GM18951 (cell line): ENCODE measurements at regions not wholly inside any gene's neighbourhood (a gene's known extent, or its start where the extent isn't known, plus 50 kb on each side); places are given as distances from the start of the nearest gene placed in this dataset.

ENCODE experiments used
- POLR2A ChIP-seq: IDR thresholded peaks from 4 replicates; pipeline ENCODE4 v1.6.1; 2011; ENCODE audit warnings: mild to moderate bottlenecking; ENCODE audit not compliant: insufficient read length, insufficient read depth; ENCODE audit errors: extremely low read depth
- in situ Hi-C: fragments of 300-500 bp; cut with MboI; formaldehyde crosslinking; loops from one replicate; pipeline ENCODE4 v1.12.0; 2022; ENCODE audit warnings: low sequenced_read_pairs, mixed read lengths, inconsistent platforms; ENCODE audit not compliant: unreplicated experiment

DNA sequence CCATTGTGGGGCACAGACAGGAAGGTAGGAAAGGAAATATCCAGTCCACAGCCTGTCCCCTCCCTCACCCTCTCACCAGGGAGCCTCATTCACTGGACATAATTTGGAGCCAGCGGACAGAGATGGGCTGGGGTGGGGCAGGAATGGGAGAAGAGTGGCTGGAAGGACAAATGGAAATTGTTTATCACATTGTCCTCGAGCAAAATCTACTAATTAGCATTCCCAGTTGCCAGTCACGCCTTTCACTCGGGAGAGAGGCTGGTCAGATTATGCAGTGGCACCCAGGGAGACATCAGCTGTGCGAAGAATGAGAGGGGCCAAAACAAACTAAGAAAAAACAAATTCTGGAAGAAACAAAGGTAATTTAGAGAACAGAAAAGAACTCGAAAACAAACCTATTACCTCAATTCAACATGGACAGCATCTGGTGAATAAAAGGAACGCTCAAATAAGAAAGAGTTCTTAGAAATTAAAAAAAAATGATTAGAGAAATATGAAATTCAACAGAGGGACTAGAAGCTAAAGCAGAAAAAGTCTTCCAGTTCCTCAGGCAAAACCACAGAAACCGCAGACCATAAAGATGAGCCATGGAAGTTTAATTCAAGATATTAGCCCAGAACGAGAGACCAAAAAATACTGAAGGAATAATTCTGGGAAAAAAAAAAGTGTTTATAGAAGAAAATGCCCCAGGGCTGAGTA lies 108.5 kb upstream of the RALGAPA2 start:
- in situ Hi-C loops = loop anchor here (10.0 kb wide), 1 partner anchor 156 kb away; no protein-coding TSS in a partner anchor
- no peak for TF ChIP-seq POLR2A

DNA sequence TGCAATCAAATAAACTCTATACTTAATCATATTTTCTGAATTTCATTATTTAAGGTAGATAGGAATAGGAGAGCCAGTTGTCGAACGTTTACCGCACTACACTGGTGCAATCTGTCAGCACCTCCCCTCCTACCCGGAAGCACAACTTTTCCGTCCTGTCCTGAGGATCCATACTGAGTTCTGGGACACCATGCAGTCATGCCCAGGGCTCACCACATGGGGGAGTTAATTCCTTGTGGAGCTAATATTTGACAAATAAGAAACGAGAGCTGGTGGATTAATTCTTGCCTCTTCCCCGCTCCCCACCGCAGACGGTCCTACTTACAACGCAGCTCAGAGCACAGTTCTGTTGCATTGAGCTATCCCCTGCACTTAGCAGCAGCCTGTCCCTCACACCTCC lies 107.7 kb upstream of the RALGAPA2 start:
- in situ Hi-C loops = loop anchor here (10.0 kb wide), 1 partner anchor 155 kb away; no protein-coding TSS in a partner anchor
- no peak for TF ChIP-seq POLR2A

DNA sequence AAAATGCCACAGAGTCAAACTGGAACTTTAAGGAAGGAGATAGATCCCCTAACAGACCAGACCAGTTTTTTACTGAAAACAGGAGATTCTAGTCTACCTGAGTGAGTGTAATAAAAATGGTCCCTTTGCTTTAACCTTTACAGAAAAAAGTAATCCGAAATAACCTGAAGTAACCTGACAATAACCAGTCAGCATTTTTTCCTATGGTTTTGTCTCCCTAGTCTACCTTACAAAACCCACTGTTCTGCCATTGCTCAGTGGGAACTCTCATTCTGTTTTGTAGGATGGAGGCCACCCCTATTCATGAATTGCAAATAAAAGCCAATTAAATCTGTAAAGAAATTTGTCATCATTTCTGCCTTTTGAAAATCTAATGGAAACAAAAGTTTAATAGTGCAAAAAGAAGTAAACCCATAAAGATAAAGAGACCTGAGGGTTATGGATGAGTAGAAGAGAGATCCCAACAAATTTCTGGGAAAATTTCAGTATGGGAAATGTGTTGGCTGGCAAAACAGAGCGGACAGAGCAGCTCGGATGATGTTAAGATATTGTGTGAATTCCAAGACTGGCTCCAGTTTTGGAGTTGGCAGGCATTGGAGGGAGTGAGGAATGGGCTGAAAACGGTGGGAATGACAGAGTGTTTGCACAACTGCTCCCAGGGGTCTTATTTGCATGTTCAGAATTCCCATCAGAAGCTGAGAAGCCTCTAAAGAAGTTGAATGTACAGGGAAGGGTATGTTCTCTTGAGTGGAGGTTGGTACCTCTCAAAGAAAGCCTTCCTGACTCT lies 104.7 kb upstream of the RALGAPA2 start:
- in situ Hi-C loops = no loop called here
- TF ChIP-seq POLR2A = no peak

DNA sequence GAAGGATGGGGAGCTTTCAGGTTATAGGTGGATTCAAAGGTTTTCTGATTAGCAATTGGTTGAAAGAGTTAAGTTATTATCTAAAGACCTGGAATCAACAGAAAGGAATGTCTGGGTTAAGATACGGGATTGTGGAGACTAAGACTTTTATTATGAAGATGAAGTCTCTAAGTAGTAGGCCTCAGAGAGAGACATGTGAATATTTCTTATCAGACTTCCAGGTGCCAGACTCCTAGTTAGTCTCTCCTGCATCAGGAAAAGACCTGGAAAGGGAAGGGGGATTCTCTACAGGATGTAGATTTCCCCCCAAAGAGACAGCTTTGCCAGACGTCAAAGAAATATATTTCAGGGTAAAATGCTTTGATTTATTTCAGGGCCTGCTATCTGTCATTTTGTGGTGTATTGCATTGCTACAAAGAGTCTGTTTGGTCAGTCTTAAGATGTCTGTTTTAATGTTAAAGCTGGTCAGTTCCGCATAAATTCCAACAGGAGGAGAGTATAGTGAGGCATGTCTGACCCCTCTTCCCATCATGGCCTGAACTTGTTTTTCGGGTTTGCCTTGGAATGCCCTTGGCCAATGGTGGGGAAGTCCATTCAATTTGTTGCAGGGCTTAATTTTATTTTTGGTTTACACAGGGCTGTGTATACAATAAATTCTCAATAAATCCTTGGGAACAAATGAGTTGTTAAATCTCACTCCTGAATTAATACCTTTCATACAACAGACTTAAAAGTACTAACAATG lies 103.4 kb upstream of the RALGAPA2 start:
- no peak for TF ChIP-seq POLR2A
- in situ Hi-C loops = no loop called here

DNA sequence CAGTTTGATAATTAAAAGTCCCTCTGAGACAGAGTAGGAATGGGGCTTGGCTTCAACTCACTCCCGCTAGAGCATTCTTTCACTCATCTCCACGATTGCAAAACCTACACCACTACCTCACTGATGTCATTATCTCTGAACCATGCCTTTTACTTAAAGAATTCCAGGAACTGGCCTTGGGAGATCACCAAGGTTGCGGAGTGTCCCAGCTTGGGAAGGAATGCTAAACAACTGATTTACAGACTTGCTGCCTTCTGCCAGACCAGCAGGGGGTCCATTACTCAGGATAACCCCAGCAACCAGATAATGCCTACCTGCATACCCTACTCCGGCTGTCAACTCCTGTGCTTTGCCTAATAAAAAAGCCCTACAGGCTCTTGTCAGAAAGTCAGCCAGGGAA lies 102.2 kb upstream of the RALGAPA2 start:
- in situ Hi-C loops = no loop called here
- no peak for TF ChIP-seq POLR2A

DNA sequence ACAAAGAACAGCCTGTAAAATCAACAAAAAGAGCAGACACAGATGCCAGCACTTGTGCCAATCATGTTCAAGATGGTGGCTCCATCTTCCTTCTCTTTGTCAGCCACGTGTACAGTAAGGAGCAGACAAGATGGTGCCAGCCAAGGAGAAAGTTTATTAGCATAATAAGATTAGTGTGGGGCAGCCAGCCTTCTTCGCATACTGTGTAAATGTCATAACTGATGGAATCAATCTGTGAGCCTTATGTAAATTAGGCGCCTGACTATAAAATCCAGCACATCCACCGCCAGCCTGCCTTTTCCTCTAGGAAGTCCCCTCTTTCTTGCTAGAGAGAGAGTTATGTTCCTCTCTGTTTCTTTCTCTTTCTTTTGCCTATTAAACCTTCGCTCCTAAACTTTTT lies 99.7 kb upstream of the RALGAPA2 start:
- in situ Hi-C loops = no loop called here
- TF ChIP-seq POLR2A = no peak

DNA sequence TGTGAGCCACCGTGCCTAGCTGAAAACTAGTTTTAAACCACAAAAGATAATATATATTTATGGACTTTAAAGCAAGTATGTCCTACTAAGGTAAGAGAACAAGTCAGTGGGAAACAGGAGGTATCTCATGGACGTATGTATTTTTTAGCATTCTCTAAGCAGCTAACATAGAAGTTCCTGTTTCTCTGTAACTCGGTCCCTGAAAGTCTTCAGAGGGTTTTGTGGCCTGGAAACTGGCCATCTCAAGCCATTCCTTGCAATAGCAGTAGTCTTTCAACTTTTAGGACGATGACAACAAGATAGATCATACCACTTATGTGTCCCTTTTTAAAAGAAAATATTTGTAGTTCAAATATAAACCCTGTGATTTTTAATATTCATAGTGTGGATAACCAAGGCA lies 95.6 kb upstream of the RALGAPA2 start:
- TF ChIP-seq POLR2A = no peak
- in situ Hi-C loops = no loop called here

DNA sequence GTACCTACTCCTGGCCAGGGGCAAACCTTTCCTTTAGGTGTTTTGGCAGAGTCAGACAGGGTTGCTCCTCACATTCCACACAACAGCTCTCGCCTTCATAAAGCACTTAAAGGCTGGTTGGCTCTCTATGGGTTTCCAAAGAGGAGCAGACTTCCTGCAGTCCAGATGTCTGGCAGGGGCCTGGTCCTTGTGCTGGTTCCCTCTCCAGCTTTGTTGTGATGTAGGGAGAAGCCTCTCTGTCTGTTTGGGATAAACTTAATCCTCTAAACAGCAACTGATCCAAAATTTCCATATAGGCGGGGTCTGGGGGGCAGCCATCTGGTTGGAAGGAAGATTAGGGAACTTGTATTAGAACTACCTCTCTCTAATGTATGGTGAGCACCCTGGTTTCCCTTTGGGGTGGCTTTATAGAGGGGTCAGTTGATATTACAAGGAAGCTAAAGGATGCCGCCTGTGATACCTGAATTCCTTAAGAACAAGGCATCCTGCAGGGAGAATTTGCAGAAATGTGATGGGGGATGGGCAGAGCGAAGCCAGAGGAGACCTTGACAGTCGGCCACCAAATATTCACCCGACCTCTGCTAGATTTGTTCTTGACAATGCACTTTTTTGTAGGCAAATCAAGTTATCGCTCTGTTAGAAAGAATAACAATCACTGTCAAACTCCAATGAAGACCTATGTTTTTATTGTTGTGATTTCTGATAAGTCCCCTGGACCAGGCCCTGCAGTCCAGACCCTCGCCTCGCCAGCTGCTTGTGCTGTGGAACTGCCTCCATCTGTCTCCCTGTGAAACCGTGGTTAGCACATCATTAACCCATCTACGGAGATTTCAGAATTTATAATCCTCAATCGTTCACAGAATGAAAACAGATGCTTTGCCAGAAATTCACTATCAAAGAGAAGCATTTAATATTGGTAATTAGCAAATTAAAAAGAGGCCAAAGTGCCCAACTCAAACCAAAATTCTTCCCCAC lies 94.0 kb upstream of the RALGAPA2 start:
- in situ Hi-C loops = no loop called here
- TF ChIP-seq POLR2A = no peak

DNA sequence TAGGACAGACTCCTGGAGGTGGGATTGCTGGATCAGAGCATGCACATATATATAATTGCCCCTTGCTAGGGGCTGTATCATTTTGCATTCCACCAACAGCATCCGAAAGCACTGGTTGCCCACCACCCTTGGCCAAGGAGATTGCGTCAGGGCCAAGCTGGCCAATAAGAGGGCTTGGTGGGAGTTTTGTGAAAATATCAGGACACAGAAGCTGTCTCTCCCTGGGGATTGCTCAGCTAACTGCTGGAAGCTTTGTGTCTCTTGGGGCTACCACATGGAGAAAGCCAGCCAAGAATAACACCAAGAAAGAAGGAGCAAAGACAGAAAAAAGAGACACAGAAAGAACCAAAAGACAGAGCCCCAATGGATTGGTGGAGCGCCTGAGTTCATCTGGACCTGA lies 90.6 kb upstream of the RALGAPA2 start:
- TF ChIP-seq POLR2A = no peak
- in situ Hi-C loops = no loop called here

DNA sequence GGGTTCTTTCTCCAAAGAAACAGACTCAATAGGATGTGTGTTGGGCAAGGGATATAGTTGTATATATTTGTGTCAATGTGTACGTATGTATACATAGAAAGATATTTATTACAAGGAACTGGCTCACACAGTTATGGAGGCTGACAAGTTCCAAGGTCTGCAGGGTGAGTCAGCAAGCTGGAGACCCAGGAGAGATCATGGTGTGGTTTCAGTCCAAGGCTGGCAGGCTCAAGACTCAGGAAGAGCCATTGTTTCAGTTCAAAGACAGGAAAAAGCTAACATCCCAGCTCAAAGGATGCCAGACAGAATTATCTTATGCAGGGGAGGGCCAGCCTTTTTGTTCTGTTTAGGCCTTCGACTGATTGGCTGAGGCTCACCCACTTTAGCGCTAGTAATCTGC lies 89.9 kb upstream of the RALGAPA2 start:
- in situ Hi-C loops = no loop called here
- no peak for TF ChIP-seq POLR2A

DNA sequence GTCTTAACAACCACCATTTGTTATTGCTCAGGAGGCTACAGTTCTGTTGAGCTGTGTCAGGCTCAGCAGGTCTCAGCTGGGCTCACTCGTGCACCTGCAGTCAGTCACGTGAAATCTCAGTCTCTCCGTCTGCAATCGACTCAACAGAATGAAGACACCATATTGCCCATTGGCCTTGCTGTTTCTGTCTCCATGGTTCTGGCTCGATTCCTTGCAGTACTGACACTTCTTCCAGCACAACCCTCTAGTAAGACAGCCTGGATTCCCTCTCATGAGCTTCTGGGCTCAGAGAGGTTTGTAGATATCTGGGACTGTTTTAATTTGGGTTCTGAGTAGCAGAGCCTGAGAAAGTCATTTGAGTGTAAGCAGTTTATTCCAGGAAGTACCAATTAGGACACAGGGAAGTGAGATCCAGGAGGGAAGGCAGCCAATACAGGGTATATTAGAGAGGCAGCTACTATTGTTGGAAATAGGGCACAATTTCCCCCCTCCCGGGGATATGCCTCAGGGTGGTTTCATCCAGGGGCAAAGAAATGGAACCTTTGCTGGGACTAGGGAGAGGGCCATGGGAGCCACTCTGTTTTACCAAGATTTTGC lies 87.4 kb upstream of the RALGAPA2 start:
- no peak for TF ChIP-seq POLR2A
- in situ Hi-C loops = no loop called here
